GM12873 (cell line): ENCODE measurements at regions not wholly inside any gene's neighbourhood (a gene's known extent, or its start where the extent isn't known, plus 50 kb on each side); places are given as distances from the start of the nearest gene placed in this dataset.

Source experiments
- TF ChIP-seq, protein P1 (sequence below): IDR thresholded peaks from 2 replicates; pipeline ENCODE4 v1.5.1; 2012; ENCODE audit warnings: low read depth, mild to moderate bottlenecking, moderate library complexity, low read length, control low read depth; ENCODE audit not compliant: insufficient read depth; ENCODE audit errors: missing control alignments

DNA sequence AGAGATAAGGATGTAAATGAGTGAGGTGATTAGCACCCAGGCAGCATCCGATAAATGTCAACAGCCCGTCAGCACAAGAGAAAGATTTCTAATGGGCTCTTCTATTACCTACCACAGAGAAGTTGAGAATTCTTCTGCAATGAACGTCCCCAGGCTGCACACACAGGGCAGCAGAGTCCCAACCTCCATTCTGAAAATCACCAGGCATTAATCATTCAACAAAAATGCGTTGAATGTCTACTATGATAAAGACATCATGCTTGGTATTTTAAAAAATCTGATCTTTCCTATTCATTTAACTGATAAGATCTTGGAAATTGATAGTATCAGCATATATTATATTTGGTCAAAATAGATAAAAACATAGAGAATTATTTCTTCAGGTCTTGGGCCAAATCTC is 59.5 kb upstream of the VGLL2 start:
- TF ChIP-seq, protein P1, sequence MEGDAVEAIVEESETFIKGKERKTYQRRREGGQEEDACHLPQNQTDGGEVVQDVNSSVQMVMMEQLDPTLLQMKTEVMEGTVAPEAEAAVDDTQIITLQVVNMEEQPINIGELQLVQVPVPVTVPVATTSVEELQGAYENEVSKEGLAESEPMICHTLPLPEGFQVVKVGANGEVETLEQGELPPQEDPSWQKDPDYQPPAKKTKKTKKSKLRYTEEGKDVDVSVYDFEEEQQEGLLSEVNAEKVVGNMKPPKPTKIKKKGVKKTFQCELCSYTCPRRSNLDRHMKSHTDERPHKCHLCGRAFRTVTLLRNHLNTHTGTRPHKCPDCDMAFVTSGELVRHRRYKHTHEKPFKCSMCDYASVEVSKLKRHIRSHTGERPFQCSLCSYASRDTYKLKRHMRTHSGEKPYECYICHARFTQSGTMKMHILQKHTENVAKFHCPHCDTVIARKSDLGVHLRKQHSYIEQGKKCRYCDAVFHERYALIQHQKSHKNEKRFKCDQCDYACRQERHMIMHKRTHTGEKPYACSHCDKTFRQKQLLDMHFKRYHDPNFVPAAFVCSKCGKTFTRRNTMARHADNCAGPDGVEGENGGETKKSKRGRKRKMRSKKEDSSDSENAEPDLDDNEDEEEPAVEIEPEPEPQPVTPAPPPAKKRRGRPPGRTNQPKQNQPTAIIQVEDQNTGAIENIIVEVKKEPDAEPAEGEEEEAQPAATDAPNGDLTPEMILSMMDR = no peak

DNA sequence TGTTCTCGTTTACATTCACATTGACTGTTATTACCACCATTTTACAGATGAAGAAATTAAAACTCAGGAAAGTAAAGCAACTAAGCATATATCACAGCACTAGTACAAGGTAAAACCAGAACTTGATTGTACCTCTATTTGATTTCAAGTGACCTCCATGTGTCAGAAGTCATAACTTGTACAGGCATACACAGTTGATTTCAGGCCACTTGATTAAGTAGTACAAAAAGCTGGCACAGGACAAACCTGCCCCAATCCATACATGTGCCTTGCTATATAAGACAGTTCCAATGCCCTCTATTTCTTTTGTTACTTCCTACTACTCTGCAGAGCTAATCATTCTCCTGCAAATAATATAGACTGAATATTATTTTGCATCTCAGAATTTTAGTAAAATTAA is 58.8 kb upstream of the VGLL2 start:
- TF ChIP-seq, protein P1 = no peak

DNA sequence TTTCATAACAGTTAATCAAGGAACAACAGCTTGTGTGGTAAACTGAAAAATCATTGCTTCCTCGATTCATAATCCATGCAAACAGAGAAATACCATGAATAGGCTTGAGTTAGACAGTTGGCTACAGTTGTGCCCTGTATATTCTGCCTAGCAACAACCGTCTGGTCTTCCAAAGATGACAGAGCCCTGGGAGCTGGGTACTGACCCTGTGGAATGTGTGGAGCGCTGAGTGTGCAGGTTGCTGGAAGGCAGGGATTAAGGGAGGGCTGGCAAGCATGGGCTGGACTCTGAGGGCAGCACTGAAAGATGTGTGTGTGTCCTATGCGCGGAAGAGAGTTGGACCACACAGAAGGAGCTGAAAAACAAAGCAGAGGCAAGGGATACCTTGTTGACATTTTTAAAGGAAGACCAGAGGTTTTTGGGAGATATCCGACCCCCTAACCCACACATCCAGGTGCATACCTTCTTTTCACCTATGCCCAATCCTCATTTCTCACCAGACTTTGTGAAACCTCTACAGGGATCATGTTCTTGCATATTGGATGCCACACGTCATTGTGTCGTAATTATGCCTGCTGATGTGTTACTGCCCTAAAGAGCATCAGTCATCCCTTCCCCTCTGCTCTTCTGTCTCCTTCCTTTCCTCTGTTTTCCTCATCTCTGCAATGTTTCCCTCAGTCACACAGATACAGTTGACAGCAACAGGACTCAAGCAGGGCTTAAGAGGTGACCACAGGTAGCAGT is 58.2 kb upstream of the VGLL2 start:
- TF ChIP-seq, protein P1 = no peak

DNA sequence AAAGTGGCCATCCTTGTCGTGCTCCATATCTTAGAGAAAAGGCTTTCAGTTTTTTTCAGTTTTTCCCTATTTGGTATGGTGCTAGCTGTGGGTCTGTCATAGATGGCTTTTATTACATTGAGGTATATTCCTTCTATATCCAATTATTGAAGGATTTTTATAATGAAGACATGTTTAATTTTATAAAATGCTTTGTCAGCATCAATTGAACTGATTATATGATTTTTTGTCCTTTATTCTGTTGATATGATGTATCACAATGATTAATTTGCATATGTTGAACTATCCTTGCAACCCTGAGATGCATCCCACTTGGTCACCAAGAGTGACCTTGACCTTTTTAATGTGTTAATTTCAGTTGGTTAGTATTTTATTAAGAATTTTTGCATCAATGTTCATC is 55.1 kb upstream of the VGLL2 start:
- TF ChIP-seq, protein P1 = no peak

DNA sequence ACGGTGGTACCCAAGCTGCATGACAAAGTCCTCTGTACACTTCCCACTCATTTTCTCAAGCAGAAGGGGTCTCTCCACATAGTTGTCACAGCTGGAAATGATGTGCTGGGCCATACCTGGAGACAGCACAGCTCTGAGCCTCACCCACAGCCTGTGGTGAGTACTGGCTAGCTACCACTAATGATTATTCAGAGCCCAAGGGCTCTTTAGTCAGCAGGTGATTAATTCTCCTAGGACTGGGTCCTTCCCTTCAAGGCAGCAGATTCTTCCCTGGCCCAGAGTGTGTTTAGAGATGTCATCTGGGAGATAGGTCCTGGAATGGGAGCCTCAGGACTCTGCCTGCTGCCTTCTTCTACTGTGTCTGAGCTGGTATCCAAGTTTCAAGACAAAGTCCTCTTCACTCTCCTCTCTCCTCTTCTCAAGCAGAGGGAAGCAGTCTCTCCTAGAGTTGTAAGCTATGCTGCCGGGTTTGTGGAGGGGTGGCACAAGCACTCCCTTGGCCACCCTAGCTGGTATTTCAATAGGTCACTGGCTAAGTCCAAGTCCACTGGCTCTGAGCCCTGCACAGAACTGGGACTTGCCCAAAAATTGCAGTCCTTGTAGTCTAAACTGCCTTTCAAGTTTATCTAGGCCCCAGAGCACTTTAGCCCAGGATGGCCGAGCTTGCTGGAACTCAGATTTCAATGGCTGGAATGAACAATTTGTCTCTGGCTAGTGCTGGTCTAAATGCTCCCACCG is 49.8 kb upstream of the VGLL2 start:
- TF ChIP-seq, protein P1 = no peak
